Mesodermal cell (in vitro differentiated cells): ENCODE measurements at regions not wholly inside any gene's neighbourhood (a gene's known extent, or its start where the extent isn't known, plus 50 kb on each side); places are given as distances from the start of the nearest gene placed in this dataset.

Source experiments
- H3K27ac ChIP-seq: 2 replicates; pipeline ENCODE4 v1.7.0; 2013; ENCODE audit warnings: mild to moderate bottlenecking, low read depth, low read length, moderate library complexity; ENCODE audit not compliant: severe bottlenecking
- H3K36me3 ChIP-seq: 2 replicates; pipeline ENCODE4 v1.7.1; 2013; ENCODE audit warnings: mild to moderate bottlenecking, low read length, moderate library complexity; ENCODE audit not compliant: control insufficient read depth, insufficient read depth
- H3K4me1 ChIP-seq: one replicate; pipeline ENCODE4 v1.7.1; 2013; ENCODE audit warnings: mild to moderate bottlenecking, low read length; ENCODE audit not compliant: insufficient read depth, control insufficient read depth, poor library complexity, severe bottlenecking
- H3K4me3 ChIP-seq: 2 replicates; pipeline ENCODE4 v1.7.0; 2013; ENCODE audit warnings: low read length, control low read depth, mild to moderate bottlenecking; ENCODE audit not compliant: insufficient read depth, poor library complexity, severe bottlenecking; ENCODE audit errors: extremely low read depth
- H3K9me3 ChIP-seq: 2 replicates; pipeline ENCODE4 v1.7.1; 2013; ENCODE audit warnings: mild to moderate bottlenecking, low read length, moderate library complexity; ENCODE audit not compliant: control insufficient read depth
- WGBS, 2 experiments: methylation state at CpG; one replicate each; pipeline ENCODE4 v1.1.5; 2013; ENCODE audit warnings: missing lambda C conversion rate in 2 of 2; ENCODE audit not compliant: insufficient coverage in 2 of 2; 5-methylcytosine and 5-hydroxymethylcytosine counted together

DNA sequence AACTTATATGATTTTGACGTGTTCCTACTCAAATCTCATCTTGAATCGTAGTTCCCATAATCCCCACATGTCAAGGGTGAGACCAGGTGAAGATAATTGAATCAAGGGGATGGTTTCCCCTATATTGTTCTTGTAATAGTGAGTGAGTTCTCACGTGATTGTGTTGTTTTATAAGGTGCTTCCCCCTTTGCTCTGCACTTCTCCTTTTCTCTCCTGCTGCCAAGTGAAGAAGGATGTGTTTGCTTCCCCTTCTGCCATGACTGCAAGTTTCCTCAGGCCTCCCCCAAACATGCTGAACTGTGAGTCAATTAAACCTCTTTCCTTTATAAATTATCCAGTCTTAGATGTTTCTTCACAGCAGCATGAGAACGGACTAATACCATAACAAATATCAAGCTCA is 83.2 kb downstream of the MANEA start:
- H3K4me1 ChIP-seq: no peaks in the 10 kb centered on the region
- H3K4me3 ChIP-seq: no peak overlapping the region
- WGBS, 2 experiments: 80 to 100% methylated on average over 1 of the region's 4 CpGs
- no peaks in the 10 kb centered on the region for H3K36me3 ChIP-seq
- no peak overlapping the region for H3K27ac ChIP-seq
- H3K9me3 ChIP-seq: no peaks in the 10 kb centered on the region

DNA sequence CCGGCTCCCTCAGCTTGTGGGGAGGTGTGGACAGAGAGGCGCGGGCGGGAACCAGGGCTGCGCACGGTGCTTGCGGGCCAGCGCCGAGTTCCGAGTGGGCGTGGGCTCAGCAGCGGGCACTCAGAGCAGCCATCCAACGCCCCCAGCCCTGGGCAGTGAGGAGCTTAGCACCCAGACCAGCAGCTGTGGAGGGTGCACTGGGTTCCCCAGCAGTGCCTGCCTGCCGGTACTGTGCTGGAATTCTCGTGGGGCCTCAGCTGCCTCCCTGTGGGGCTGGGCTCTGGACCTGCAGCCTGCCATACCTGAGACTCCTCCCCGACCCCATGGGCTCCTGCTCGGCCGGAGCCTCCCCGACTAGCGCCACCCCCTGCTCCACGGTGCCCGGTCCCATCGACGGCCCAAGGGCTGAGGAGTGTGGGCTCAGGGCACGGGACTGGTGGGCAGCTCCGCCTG is 92.7 kb downstream of the MANEA start:
- H3K4me1 ChIP-seq: no peaks in the 10 kb centered on the region
- no peak overlapping the region for H3K27ac ChIP-seq
- peaks cover 16% of the 10 kb centered on the region for H3K9me3 ChIP-seq
- no peaks in the 10 kb centered on the region for H3K36me3 ChIP-seq
- no peak overlapping the region for H3K4me3 ChIP-seq
- WGBS, 2 experiments: 93% methylated on average over 14 to 26 of the region's 26 CpGs

GRCh38 chr6:95676011-95676628 is 98.8 kb downstream of the MANEA start:
- WGBS, 2 experiments: 92 to 100% methylated on average over 1 of the region's 1 CpG

GRCh38 chr6:95679981-95680380 is 102.6 kb downstream of the MANEA start:
- H3K9me3 ChIP-seq: no peaks in the 10 kb centered on the region
- no peak overlapping the region for H3K4me3 ChIP-seq
- H3K4me1 ChIP-seq: no peaks in the 10 kb centered on the region
- no peak overlapping the region for H3K27ac ChIP-seq
- 100% methylated on average over 1 of the region's 3 CpGs; no CpG with 5 or more reads in 1 of the 2 experiments for WGBS, 2 experiments
- H3K36me3 ChIP-seq: no peaks in the 10 kb centered on the region

More at GRCh38 chr6:95676011-95676628, 98.8 kb downstream of the MANEA start:
- Histone ChIP-seq H3K27ac (no peak overlapping the region), H3K4me3 (no peak overlapping the region), H3K4me1 (no peaks in the 10 kb centered on the region), H3K9me3 (no peaks in the 10 kb centered on the region), H3K36me3 (no peaks in the 10 kb centered on the region)

- no peak overlapping the region for H3K4me3 ChIP-seq
- H3K9me3 ChIP-seq: no peaks in the 10 kb centered on the region
- H3K27ac ChIP-seq: no peak overlapping the region
- H3K4me1 ChIP-seq: no peaks in the 10 kb centered on the region
- no CpG with 5 or more reads among the region's 2 CpGs for WGBS, 2 experiments
- H3K36me3 ChIP-seq: no peaks in the 10 kb centered on the region
Measured at GRCh38 chr6:95681736-95682135, 104.4 kb downstream of the MANEA start.

DNA sequence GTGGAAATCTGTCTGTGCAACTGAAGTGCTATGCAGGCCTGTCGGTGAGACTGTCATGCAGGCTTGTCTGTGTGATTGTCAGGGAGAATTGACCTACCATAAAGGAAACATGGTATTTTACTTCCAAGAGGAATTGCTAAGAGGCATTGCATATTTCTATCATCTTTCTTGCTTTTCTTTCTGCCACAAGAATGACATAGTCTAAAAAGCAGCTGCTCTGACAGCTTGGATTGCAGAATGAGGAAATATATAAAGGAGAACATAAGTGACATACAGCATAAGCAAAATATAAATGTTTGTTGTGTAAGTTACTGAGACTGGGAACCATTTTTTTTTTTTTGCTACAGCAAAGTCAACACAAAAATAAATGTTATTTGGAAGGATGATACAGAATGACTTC is 105.1 kb downstream of the MANEA start:
- no peaks in the 10 kb centered on the region for H3K9me3 ChIP-seq
- no peaks in the 10 kb centered on the region for H3K36me3 ChIP-seq
- no peaks in the 10 kb centered on the region for H3K4me1 ChIP-seq
- no peak overlapping the region for H3K27ac ChIP-seq
- WGBS, 2 experiments: 100% methylated on average over 1 of the region's 1 CpG; no CpG with 5 or more reads in 1 of the 2 experiments
- H3K4me3 ChIP-seq: no peak overlapping the region

GRCh38 chr6:95685822-95686221 is 108.5 kb downstream of the MANEA start:
- no peaks in the 10 kb centered on the region for H3K9me3 ChIP-seq
- WGBS, 2 experiments: 0 to 43% methylated on average over 1 to 2 of the region's 3 CpGs
- no peak overlapping the region for H3K4me3 ChIP-seq
- H3K36me3 ChIP-seq: no peaks in the 10 kb centered on the region
- no peaks in the 10 kb centered on the region for H3K4me1 ChIP-seq
- no peak overlapping the region for H3K27ac ChIP-seq

- no CpG with 5 or more reads among the region's 3 CpGs for WGBS, 2 experiments
- no peaks in the 10 kb centered on the region for H3K9me3 ChIP-seq
- H3K4me1 ChIP-seq: no peaks in the 10 kb centered on the region
- no peaks in the 10 kb centered on the region for H3K36me3 ChIP-seq
- H3K4me3 ChIP-seq: no peak overlapping the region
- no peak overlapping the region for H3K27ac ChIP-seq
Measured at GRCh38 chr6:95686272-95686671, 108.9 kb downstream of the MANEA start.

GRCh38 chr6:95686895-95687294 is 109.6 kb downstream of the MANEA start:
- Histone ChIP-seq H3K4me3 (no peak overlapping the region), H3K4me1 (no peaks in the 10 kb centered on the region), H3K36me3 (no peaks in the 10 kb centered on the region), H3K27ac (no peak overlapping the region), H3K9me3 (no peaks in the 10 kb centered on the region)
- WGBS, 2 experiments: no CpG with 5 or more reads among the region's 1 CpG

GRCh38 chr6:95687839-95688238 is 110.5 kb downstream of the MANEA start:
- Histone ChIP-seq H3K27ac (no peak overlapping the region), H3K4me3 (no peak overlapping the region), H3K9me3 (no peaks in the 10 kb centered on the region), H3K36me3 (no peaks in the 10 kb centered on the region), H3K4me1 (no peaks in the 10 kb centered on the region)

DNA sequence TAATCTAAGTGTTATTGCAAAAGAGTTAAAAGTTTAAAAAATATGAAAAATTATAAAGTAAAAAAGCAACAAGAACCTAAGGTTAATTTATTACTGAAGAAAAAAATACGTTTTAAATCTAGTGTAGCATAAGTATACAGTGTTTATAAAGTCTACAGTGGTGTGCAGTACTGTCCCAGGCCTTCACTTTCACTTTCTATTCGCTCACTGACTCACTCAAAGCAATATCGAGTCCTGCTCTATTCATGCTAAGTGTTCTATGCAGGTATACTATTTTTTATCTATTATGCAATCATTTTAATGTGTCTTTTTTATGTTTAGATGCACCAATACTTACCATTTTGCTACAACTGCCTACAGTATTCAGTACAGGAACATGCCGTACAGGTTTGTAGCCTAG is 113.0 kb downstream of the MANEA start:
- Histone ChIP-seq H3K4me1 (no peaks in the 10 kb centered on the region), H3K4me3 (no peak overlapping the region), H3K27ac (no peak overlapping the region), H3K36me3 (no peaks in the 10 kb centered on the region), H3K9me3 (no peaks in the 10 kb centered on the region)
- 88% methylated on average over 1 of the region's 4 CpGs; no CpG with 5 or more reads in 1 of the 2 experiments for WGBS, 2 experiments
